Urinary bladder (tissue), 3 donors: ENCODE measurements at regions not wholly inside any gene's neighbourhood (a gene's known extent, or its start where the extent isn't known, plus 50 kb on each side); places are given as distances from the start of the nearest gene placed in this dataset.
"Not testable (repeated sequence)": the region's sequence is repeated elsewhere in the genome, so short reads cannot be mapped to it uniquely, and the experiment has no call there.

ENCODE experiments used
- DNase-seq: peaks from one replicate; pipeline ENCODE4 v3.0.0-alpha.2; 2015; ENCODE audit errors: extremely low spot score
- H3K27ac ChIP-seq: one replicate; pipeline ENCODE4 v1.5.1; 2013; ENCODE audit warnings: low read depth, mild to moderate bottlenecking, moderate library complexity
- H3K36me3 ChIP-seq: one replicate; pipeline ENCODE4 v1.6.1; 2013; ENCODE audit warnings: mild to moderate bottlenecking, moderate library complexity; ENCODE audit not compliant: insufficient read depth
- H3K4me1 ChIP-seq: one replicate; pipeline ENCODE4 v1.6.1; 2013; ENCODE audit warnings: mild to moderate bottlenecking, moderate library complexity; ENCODE audit not compliant: insufficient read depth
- H3K4me3 ChIP-seq: one replicate; pipeline ENCODE4 v1.5.1; 2013; ENCODE audit warnings: low read depth, low read length
- WGBS: extraction: QIAGEN DNeasy Blood & Tissue Kit; methylation state at CpG from one replicate; pipeline ENCODE4 v1.1.7; 2013; 5-methylcytosine and 5-hydroxymethylcytosine counted together
- donor health status: healthy with polysubstance abuse.
- donor health status: healthy.

DNA sequence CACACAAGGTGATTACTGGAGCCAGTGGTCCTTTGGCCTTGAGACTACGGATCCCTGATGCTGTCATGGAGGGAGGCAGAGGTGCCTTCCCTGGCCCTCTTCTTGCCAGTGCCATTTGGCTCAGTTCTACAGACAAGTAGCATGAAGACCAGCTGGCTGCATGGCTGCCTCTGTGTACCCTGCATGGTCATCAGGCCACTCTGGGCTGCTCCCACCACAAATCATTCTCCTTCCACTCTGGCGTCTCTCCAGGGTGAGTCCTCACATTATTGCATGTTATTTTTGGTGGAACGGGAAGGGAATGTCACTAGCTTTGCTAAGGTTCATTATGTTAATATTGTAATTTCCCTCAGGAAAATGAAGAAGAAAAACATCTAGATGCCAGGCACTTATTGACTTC lies 229.8 kb downstream of the VAPA start:
- no peak overlapping the region for H3K4me3 ChIP-seq
- peaks cover 2% of the 10 kb centered on the region for H3K4me1 ChIP-seq
- no peaks in the 10 kb centered on the region for H3K36me3 ChIP-seq
- 58% methylated on average over 3 of the region's 3 CpGs for WGBS
- DNase-seq = no peak
- H3K27ac ChIP-seq = no peak overlapping the region

GRCh38 chr18:10145546-10145945 lies 231.7 kb downstream of the VAPA start:
- Histone ChIP-seq H3K4me3 (no peak overlapping the region), H3K4me1 (peaks cover 2% of the 10 kb centered on the region), H3K36me3 (no peaks in the 10 kb centered on the region), H3K27ac (no peak overlapping the region)
- 86% methylated on average over 4 of the region's 4 CpGs for WGBS
- no peak for DNase-seq

DNA sequence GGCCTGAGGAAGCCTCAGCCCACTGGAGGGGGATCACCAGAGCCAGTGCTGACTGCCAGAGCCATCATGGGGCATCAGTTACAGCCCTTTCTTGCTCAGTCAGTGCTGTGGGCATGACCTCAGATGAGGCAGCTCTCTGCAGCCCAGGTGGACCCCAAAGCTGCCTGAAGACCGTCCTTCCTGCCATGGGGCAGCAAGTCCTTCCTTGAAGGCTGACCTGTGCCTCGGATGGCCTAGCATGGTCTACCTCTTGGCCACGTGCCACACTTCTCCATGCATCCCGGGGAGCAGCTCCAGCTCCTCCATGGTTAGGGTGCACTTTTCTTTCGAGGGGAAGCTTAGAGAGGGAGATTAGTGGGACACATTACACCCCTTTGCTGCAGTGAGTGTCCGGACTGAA lies 233.4 kb downstream of the VAPA start:
- H3K27ac ChIP-seq = no peak overlapping the region
- H3K4me3 ChIP-seq = no peak overlapping the region
- H3K4me1 ChIP-seq = peaks cover 2% of the 10 kb centered on the region
- no peak for DNase-seq
- WGBS = 93% methylated on average over 6 of the region's 6 CpGs
- H3K36me3 ChIP-seq = no peaks in the 10 kb centered on the region

GRCh38 chr18:10147752-10148151 lies 233.9 kb downstream of the VAPA start:
- WGBS = 95% methylated on average over 7 of the region's 7 CpGs
- no peak overlapping the region for H3K4me3 ChIP-seq
- no peak for DNase-seq
- H3K4me1 ChIP-seq = no peaks in the 10 kb centered on the region
- H3K36me3 ChIP-seq = no peaks in the 10 kb centered on the region
- H3K27ac ChIP-seq = no peak overlapping the region

DNA sequence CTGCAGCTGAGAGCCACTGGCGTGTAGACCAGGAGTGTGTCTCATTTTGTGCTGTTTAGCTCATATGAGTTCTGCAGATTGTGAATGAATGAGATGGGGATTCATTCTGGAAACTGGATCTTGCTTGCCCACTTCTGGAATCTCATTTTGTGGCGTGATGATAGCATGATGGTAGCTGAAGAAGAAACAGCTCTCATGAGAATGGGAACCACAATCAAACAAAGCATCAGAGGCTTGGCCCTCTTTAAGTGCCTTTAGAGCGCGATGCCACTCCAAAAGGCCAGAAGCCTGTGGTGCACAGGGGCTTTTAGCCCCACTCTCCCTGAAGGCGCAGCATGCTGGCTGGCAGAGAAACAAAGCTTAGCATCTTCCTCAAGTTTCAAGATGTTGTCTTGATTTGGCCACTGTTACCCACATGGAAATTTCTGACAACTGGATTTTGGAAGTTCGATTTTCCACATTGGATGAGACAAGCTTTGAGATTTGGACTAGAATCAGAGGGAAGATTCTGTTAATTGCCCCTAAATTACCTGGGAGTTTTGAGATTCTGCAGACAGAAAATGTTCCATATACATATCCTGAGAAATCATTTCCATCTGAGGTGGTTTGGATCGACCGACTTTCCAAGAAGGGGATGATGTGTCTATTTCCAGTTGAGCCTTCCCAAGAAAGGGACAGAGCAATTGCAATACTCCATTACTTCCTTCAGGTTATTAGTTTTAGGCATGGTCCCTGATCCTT lies 234.5 kb downstream of the VAPA start:
- Histone ChIP-seq H3K4me3 (no peak overlapping the region), H3K4me1 (no peaks in the 10 kb centered on the region), H3K27ac (no peak overlapping the region), H3K36me3 (no peaks in the 10 kb centered on the region)
- WGBS = 98% methylated on average over 8 of the region's 8 CpGs
- DNase-seq = no peak

- DNase-seq = no peak
- H3K4me3 ChIP-seq = no peak overlapping the region
- no peaks in the 10 kb centered on the region for H3K36me3 ChIP-seq
- H3K4me1 ChIP-seq = no peaks in the 10 kb centered on the region
- no peak overlapping the region for H3K27ac ChIP-seq
- 95% methylated on average over 9 of the region's 9 CpGs for WGBS
These were observed 236.1 kb downstream of the VAPA start for GRCh38 chr18:10149768-10150556.

- 85% methylated on average over 17 of the region's 17 CpGs for WGBS
- H3K4me1 ChIP-seq, DNase-seq, H3K27ac ChIP-seq, H3K36me3 ChIP-seq, H3K4me3 ChIP-seq: not testable (repeated sequence)
These were observed 236.8 kb downstream of the VAPA start for GRCh38 chr18:10150576-10150975.

DNA sequence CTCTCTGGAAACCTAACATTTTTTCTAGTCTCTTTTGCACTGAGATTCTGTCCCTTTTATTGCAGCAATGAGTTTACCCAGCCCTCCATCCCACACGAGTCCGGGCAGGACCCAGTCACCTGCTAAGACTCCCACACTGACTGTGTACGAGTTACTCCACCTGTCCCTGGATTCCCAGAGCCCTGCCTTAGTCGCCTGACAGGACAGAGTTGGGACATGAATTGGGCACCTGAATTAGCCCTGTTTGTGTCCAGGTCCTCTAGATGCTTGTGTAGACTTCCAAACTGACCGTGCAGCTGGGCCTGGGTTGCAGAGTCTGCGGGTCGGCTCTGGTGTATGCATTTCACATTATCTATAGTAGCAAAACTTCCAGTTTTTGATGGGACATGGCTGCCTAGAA lies 238.7 kb downstream of the VAPA start:
- no peak for DNase-seq
- H3K36me3 ChIP-seq = no peaks in the 10 kb centered on the region
- H3K4me1 ChIP-seq = no peaks in the 10 kb centered on the region
- H3K27ac ChIP-seq = no peak overlapping the region
- no peak overlapping the region for H3K4me3 ChIP-seq
- WGBS = 92% methylated on average over 7 of the region's 7 CpGs

DNA sequence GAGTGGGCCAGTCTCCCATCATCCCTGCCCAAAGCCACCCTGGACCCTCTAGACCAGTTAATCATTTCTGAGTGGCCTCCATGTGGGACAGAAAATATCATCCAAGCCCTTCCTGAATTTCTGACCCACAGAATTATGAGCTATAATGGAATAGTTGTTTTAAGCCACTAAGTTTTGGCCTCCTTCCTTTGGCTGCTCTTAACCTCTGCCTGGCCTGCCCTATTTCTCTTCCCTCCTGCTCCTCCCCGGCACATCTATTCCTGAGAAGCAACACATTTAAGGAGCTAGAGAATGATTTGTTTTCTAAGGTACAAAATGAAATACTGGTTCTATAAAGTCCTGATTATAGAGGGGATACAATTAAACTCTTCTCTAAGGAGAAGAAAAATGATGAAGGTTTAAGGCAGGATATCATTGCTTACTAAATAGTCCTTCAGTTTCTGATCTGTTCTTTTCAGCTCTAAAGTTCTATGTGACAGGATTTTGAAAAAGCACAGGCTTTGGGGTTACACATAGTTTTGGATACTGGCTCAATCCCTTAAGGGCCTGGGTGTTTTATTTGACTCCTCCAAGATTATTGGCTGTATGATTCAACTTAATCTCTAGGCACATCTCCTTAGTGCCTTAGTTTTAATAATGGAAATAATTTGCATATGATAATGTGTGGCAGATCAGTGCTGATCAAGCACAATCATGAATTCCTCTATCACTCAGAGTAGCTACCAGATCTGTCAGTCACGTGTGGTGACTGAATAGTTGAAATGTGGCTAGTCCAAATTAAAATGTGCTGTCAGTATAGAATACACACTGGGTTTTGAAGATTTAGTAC lies 240.3 kb downstream of the VAPA start:
- Histone ChIP-seq H3K4me3 (no peak overlapping the region), H3K36me3 (no peaks in the 10 kb centered on the region), H3K4me1 (no peaks in the 10 kb centered on the region), H3K27ac (no peak overlapping the region)
- no peak for DNase-seq
- WGBS = 57% methylated on average over 2 of the region's 2 CpGs

DNA sequence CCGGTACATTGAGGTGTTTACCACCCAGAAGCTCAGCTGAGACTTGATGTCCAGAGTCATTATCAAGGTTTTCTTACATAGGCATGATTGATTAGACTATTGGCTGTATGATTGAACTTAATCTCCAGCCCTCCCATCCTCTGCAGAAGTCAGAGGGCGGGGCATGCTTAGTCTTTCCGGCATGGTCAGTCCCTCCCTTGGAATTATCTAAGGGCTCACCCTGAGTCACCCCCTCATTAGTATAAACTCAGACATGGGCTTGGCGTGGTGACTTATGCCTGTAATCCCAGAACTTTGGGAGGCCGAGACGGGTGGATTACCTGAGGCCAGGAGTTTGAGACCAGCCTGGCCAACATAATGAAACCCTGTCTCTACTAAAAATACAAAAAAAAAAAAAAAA lies 243.9 kb downstream of the VAPA start:
- Histone ChIP-seq H3K27ac (no peak overlapping the region), H3K4me1 (no peaks in the 10 kb centered on the region), H3K4me3 (no peak overlapping the region), H3K36me3 (no peaks in the 10 kb centered on the region)
- whole genome bisulfite sequencing = 88% methylated on average over 6 of the region's 6 CpGs
- no peak for DNase-seq

DNA sequence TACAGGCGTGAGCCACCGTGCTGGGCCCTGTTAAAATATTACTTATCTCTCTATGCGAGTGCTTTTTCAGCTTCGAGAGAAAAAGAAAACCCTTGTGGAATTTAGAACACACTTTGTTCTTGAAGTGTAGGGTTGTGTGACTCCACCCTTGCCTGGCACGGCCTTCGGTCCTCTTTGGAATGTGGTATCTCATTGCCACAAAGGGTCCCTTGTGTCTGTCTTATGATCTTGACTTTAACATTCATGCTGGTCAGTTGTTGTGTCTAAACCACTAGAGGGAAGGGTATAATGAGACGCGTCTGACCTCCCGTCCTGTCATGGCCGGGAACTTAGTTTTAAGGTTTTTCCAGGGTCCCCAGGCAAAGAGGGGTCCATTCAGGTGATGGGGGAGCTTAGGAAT lies 246.4 kb downstream of the VAPA start:
- DNase-seq = no peak
- Histone ChIP-seq H3K4me3 (no peak overlapping the region), H3K27ac (no peak overlapping the region), H3K36me3 (no peaks in the 10 kb centered on the region), H3K4me1 (no peaks in the 10 kb centered on the region)
- WGBS = 94% methylated on average over 10 of the region's 10 CpGs

- Histone ChIP-seq H3K27ac (no peak overlapping the region), H3K4me3 (no peak overlapping the region), H3K4me1 (no peaks in the 10 kb centered on the region), H3K36me3 (no peaks in the 10 kb centered on the region)
- no peak for DNase-seq
- 95% methylated on average over 12 of the region's 12 CpGs for WGBS
These were observed 247.5 kb downstream of the VAPA start for GRCh38 chr18:10161315-10161714.

DNA sequence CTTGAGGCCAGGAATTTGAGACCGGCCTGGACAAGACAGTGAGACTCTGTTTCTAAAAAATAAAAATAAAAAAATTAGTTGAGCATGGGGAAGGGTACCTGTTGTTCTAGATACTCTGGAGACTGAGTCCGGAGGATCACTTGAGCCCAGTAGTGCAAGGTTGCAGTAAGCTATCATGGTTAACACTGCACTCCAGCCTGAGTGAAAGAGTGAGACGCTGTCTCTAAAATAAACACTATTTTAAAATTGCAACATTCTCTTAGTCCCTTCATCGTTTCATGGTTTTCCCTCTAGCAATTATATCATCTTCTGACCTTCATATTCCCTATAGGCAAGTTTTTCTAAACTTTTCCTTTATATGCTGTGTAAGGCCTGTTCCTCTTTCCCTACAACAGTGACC lies 248.5 kb downstream of the VAPA start:
- DNase-seq = no peak
- Histone ChIP-seq H3K4me1 (no peaks in the 10 kb centered on the region), H3K4me3 (no peak overlapping the region), H3K27ac (no peak overlapping the region), H3K36me3 (no peaks in the 10 kb centered on the region)
- WGBS = 80% methylated on average over 4 of the region's 4 CpGs
